ENCODE measurements at regions not wholly inside any gene's neighbourhood (a gene's known extent, or its start where the extent isn't known, plus 50 kb on each side); places are given as distances from the start of the nearest gene placed in this dataset.

GRCh38 chr2:41414486-41415230 is 633.2 kb upstream of the PKDCC start:
- peak; percentile 29 for DNase-seq

- no peak for DNase-seq
Observed at GRCh38 chr2:41417511-41417910, 630.3 kb upstream of the PKDCC start.

DNA sequence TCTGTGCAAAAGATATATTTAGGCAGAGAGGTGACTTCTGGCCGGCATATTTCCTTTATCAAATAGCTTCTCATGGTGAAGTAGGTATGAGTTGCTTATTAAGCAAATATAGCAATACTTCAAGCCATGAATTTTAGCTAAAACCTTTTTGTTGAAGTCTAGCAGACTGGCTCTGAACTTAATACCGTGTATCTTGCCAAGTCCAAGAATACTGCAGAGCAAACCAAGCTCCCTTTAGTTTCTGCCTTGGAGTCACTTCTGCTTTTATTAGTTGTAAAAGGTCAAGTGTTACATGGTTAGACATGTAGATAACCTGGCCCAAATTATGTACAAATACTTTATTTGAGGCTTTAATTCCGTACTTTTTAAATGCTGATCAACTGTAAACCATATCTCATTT is 627.6 kb upstream of the PKDCC start:
- no peak for DNase-seq

DNA sequence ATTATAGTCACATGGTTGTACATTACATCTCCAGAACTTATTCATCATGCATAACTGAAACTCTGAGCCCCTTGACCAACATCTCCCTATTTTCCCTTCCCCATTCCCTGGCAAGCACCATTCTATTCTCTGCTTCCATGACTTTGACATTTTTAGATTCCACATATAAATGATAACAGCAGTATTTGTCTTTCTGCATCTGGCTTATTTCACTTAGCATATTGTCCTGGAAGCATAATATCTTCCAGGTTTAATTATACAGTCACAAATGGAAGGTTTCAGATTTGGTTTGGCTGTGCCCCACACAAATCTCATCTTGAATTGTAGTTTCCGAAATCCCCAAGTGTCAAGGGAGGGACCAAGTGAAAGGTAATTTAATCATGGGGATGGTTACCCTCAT is 626.9 kb upstream of the PKDCC start:
- no peak for DNase-seq

GRCh38 chr2:41431756-41432155 is 616.1 kb upstream of the PKDCC start:
- no peak for DNase-seq

- no peak for DNase-seq
Observed at GRCh38 chr2:41432459-41432858, 615.4 kb upstream of the PKDCC start.

- DNase-seq: no peak
Observed at GRCh38 chr2:41434991-41435390, 612.8 kb upstream of the PKDCC start.

DNA sequence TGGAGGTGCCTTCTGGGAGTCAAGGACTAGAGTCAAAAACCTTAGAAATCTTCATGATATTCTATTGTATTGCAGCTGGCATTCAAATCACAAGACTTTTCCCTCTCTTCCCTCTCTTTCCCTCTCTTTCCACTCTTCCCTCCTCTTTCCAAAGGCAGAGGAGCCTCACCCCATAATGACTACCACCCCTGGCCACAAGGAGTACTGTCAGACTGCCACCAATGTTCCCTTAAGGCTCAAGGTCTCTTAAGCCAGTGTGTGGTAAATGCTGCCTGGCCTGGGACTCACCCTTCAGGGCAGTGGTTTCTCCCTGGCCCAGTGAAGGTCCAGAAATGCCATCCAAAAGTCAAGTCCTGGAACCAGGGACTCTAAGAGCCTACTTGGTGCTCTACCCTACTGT is 605.9 kb upstream of the PKDCC start:
- DNase-seq: no peak

GRCh38 chr2:41445865-41446264 is 602.0 kb upstream of the PKDCC start:
- DNase-seq: no peak

DNA sequence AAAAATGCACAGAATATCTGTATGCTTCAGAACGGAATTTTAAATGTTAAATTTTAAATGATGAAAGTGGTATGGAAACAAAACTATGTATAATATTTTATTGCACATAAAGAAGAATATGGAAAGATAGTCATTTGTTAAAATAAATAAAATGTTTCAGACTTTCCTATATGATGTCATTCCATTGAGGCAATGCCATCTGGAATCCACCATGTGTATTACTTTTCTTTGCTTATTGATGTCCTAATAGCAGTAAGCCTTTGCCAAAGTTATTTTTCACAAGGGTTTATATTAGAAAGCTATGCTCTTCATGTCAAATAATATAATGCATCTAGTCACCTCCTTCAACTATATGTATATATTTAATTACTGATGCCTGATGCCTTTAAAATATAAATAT is 601.6 kb upstream of the PKDCC start:
- DNase-seq: no peak

- DNase-seq: no peak
Observed at GRCh38 chr2:41448221-41448620, 599.6 kb upstream of the PKDCC start.

DNA sequence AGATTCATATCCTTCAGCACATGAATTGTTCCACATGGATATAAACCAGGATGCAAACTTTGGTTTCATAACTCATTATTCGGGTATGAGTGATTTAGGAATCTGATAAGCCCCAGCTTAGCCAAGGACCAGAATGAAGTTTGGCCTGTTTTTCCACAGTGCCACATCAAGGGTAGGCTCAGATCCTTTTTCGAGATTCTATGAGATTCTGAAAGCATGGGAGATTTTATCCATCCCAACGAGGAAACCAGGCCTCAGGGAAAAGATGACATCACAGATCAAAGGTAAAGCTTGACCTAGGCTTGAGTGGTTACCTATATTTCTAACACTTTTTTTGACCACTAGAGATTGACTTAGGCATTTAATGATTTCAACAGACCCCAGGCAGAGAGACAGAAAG is 590.8 kb upstream of the PKDCC start:
- DNase-seq: no peak

DNA sequence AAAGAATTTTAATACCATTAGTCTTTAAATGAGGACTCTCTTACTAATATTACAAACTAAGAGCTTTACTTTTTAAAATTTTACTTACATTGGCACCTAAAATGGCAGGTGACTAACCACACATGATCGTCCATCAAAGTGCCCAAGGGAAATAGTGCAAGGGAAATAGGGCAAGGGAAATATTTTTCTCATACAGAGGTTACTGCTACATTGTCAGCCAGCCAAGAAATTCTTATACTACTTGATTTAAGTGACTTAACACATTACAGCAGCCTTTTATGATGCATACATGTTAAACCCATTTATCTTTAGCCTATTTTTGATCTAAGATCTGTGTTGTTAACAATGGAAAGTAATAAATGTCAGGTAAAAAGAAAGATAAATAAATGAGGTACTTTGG is 587.2 kb upstream of the PKDCC start:
- no peak for DNase-seq

GRCh38 chr2:41464395-41464794 is 583.4 kb upstream of the PKDCC start:
- DNase-seq: no peak

DNA sequence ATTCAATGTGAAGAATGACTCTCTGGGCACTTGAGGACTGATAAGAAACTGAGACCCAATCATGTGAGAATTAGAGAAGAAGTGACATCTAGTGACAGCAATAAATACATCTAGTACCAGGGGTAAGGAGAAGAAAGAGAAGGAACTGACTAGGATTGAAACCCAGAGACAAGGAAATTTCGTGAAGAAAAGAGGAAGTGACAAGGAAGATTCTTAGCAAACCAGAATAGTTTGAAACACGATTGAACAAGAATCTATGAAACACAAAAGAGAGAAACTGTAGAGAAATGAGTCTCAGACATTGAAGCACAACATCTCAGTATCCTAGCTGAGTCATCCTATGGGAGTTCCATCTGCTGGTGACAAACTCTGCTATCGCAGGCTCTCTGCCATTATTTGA is 571.9 kb upstream of the PKDCC start:
- DNase-seq: no peak

- DNase-seq: no peak
Observed at GRCh38 chr2:41482659-41483058, 565.2 kb upstream of the PKDCC start.

DNA sequence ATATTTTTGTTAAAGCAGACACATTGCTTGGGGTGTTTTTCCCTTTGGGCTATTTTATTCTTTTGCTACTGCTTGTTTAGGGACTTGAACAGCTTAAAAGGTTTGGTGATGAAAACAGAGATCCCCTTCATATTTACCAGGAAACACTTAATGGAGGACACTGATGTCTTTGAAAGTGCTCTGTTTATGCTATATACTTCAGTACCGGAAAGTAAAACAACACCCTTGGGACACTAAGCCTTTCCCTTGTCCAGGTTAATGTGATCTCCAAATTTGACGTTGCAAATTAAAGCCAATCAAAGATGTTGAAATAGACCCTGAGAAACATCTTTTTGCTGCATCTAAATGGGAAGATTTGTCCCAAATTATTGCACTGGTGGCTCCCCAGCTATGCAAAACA is 564.6 kb upstream of the PKDCC start:
- no peak for DNase-seq

DNA sequence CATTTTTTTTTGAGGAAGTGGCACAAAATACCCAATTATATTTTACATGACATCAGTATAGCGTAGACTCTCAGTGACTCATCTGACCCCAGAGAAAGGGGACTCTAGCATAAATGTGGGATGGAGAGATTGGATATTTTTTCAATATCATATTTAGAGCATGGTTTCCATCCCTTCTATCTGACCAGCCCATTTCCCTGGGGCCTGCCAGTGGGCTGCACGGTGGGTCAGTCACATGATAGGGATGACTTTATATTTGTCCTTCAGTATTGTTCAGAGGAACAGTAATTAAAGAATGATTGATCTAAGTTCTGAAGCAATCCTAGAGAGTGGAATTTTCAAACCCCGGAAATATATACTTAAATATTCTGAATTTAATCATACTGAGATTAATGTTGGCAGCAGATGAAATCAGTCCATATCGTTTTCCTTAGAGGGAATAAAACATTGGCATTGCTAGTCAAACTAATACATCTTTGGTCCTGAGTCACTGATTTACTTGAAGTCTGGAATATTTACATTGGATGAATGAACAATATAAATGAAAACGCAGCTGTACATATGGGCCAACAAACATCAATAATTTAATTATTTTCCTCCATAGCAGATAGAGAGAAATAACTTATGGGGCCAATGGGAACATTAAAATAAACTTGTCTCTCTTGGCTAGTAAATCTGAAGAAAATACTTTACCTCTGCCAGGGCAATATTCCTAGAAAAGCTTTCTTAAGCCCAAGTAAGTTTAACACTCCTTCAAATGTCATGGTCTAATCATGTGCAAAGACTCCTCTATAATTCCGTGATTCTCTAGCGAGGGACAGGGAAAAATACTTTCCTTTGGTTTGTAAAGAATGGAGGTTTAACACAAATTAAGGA is 563.6 kb upstream of the PKDCC start:
- DNase-seq: no peak

GRCh38 chr2:41484858-41485234 is 563.0 kb upstream of the PKDCC start:
- no peak for DNase-seq

- no peak for DNase-seq
Observed at GRCh38 chr2:41486948-41487347, 560.9 kb upstream of the PKDCC start.

DNA sequence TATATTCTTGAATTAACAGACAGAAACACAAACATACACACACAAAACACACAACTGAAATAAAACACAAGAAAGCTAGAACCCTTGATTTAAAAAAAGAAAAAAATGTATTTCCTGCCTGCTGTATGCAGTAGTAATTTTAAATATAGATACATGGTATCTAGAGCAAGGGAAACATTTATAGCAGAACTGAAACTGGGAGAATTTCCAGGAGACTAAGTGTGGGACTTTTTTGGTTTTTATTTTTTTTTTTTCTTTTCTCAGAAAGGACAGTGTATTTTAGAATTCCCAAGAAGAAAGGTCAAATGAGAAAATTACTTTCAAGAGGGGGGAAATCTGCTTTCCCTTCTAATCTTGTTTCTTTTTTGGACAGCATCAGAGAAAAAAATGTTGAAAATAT is 558.9 kb upstream of the PKDCC start:
- DNase-seq: no peak

- DNase-seq: no peak
Observed at GRCh38 chr2:41489638-41490037, 558.2 kb upstream of the PKDCC start.

DNA sequence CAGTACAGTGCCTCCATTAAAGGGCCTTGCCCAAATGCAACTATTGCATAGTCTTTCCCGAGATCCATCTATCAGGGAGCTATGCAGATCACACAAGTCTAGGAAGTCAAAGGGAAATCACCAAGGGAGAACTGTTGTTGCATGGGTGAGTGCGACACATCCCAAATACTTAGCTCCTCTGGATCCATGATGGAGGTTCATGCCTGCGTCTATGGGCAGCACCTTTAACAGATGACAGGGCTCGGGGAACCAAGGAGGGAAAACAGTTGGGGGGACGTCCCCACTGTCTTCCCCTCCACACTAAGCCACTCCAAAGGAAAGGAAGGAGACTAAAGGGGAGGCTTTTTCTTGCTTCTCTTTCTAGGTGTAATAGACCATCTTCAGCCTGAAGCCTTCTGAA is 552.8 kb upstream of the PKDCC start:
- DNase-seq: no peak

DNA sequence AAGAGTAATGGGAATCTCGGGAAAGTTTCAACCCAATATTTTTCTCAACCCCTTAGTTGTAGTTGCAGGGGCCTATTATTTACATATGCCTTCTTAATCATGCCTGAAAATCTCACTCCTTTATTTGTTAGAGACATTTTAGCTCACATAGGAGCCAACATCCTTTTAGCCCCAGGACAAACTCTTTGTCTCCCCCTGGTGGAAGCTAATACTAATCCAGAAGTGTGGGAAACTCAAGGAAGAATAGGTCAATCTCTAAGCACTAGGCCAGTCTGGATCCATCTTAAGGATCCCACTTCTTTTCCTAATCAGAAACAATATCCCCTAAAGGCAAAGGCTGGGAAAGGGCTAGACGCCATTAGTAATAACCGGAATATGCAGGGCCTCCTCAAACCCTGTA is 550.9 kb upstream of the PKDCC start:
- peak; percentile 12 for DNase-seq

GRCh38 chr2:41498781-41499180 is 549.0 kb upstream of the PKDCC start:
- DNase-seq: no peak

All from activated CD4-positive, alpha-beta T cell treated with anti-CD3 and anti-CD28 coated beads, Interleukin-2, Interleukin-6, amounts not matched to agents 100 ng/mL and 50 ng/mL, durations not matched to agents 16 hours and 8 hours (primary cell).